Kidney (tissue), 13 donors: ENCODE measurements at regions not wholly inside any gene's neighbourhood (a gene's known extent, or its start where the extent isn't known, plus 50 kb on each side); places are given as distances from the start of the nearest gene placed in this dataset.

Experiments used
- DNase-seq, 5 donors: peaks; one replicate each; pipeline ENCODE4 v3.0.0-alpha.2; 2013 to 2020
- FAIRE-seq: peaks from 2 replicates; lab custom pipeline; 2012; peaks lifted over from hg19 to GRCh38; lab: Jason Lieb, UNC
- H3K27ac ChIP-seq, 2 donors: one replicate each; pipeline ENCODE4 v1.7.0; 2013; ENCODE audit warnings: low read depth in 2 of 2, low read length in 2 of 2, inconsistent platforms in 1 of 2
- H3K27me3 ChIP-seq: one replicate; pipeline ENCODE4 v1.7.1; 2013; ENCODE audit warnings: low read length, inconsistent platforms; ENCODE audit not compliant: control insufficient read depth, insufficient read depth
- H3K36me3 ChIP-seq, 3 donors: one replicate each; pipeline versions ENCODE4 v1.7.0 to v1.7.1; 2013; ENCODE audit warnings: low read length in 3 of 3, control low read depth in 1 of 3, inconsistent platforms in 1 of 3; ENCODE audit not compliant: insufficient read depth in 3 of 3, control insufficient read depth in 2 of 3
- H3K4me1 ChIP-seq, 3 donors: one replicate each; pipeline versions ENCODE4 v1.7.0 to v1.7.1; 2013; ENCODE audit warnings: low read length in 3 of 3, inconsistent platforms in 1 of 3, low read depth in 1 of 3; ENCODE audit not compliant: control insufficient read depth in 2 of 3, insufficient read depth in 2 of 3
- H3K4me3 ChIP-seq, 3 donors: one replicate each; pipeline versions ENCODE4 v1.7.0 to v1.8.1; 2013; ENCODE audit warnings: low read length in 3 of 3, control low read depth in 1 of 3, inconsistent platforms in 1 of 3
- H3K9ac ChIP-seq, 3 donors: one replicate each; pipeline versions ENCODE4 v1.7.0 to v1.7.1; 2013; ENCODE audit warnings: low read length in 3 of 3, control low read depth in 1 of 3, inconsistent platforms in 1 of 3
- H3K9me3 ChIP-seq, 3 donors: one replicate each; pipeline versions ENCODE4 v1.7.0 to v1.7.1; 2013; ENCODE audit warnings: low read length in 3 of 3, control low read depth in 1 of 3, inconsistent platforms in 1 of 3; ENCODE audit not compliant: control insufficient read depth in 2 of 3, insufficient read depth in 1 of 3
- CTCF ChIP-seq: IDR thresholded peaks from 3 replicates; pipeline ENCODE4 v1.5.1; 2012; ENCODE audit warnings: mild to moderate bottlenecking, moderate library complexity, borderline replicate concordance; ENCODE audit not compliant: insufficient read depth; ENCODE audit errors: extremely low read depth
- intact Hi-C: fragments of 100-400 bp; cut with DNase I; formaldehyde crosslinking; loops from one replicate; pipeline ENCODE4 v1.11.1; 2022
- donor health status: control.
- donor health status: control.
- donor health status: control.
- donor health status: control.
- donor health status: control.
- donor health status: DM: yes; HTN: yes; CAD: no.
- donor health status: Normal renal cell carcinoma (clear cell type).

- FAIRE-seq, result no peak
- Histone ChIP-seq H3K4me1 (peaks cover 0 to 4% (median 0%) of the 10 kb centered on the region in 3 donors), H3K4me3 (no peak overlapping the region), H3K9ac (no peak overlapping the region), H3K36me3 (no peaks in the 10 kb centered on the region), H3K27ac (no peak overlapping the region), H3K27me3 (no peaks in the 10 kb centered on the region), H3K9me3 (no peaks in the 10 kb centered on the region)
- intact Hi-C loops, result no loop called here
- TF ChIP-seq CTCF, result no peak
- DNase-seq, result no peak
Observed at GRCh38 chr6:113380591-113380990, 476.6 kb upstream of the MARCKS start.

GRCh38 chr6:113381232-113381631, 475.9 kb upstream of the MARCKS start:
- DNase-seq (no peak), FAIRE-seq (no peak)
- TF ChIP-seq CTCF, result no peak
- Histone ChIP-seq H3K4me1 (peaks cover 0 to 4% (median 0%) of the 10 kb centered on the region in 3 donors), H3K36me3 (no peaks in the 10 kb centered on the region), H3K9me3 (no peaks in the 10 kb centered on the region), H3K27me3 (no peaks in the 10 kb centered on the region), H3K4me3 (no peak overlapping the region), H3K9ac (no peak overlapping the region), H3K27ac (no peak overlapping the region)
- intact Hi-C loops, result no loop called here

- intact Hi-C loops, result no loop called here
- DNase-seq (peak in 1 of 5 donors; percentile 71), FAIRE-seq (no peak)
Observed at GRCh38 chr6:113381959-113382358, 475.2 kb upstream of the MARCKS start.

More at GRCh38 chr6:113381959-113382358, 475.2 kb upstream of the MARCKS start:
- H3K4me3 ChIP-seq, result no peak overlapping the region
- H3K9ac ChIP-seq, result no peak overlapping the region
- no peaks in the 10 kb centered on the region for H3K27me3 ChIP-seq
- peaks cover 0 to 4% (median 0%) of the 10 kb centered on the region in 3 donors for H3K4me1 ChIP-seq
- H3K36me3 ChIP-seq, result no peaks in the 10 kb centered on the region
- no peaks in the 10 kb centered on the region for H3K9me3 ChIP-seq
- no peak overlapping the region for H3K27ac ChIP-seq
- no peak for TF ChIP-seq CTCF
